Psoas muscle (tissue), 7 donors: ENCODE measurements at regions not wholly inside any gene's neighbourhood (a gene's known extent, or its start where the extent isn't known, plus 50 kb on each side); places are given as distances from the start of the nearest gene placed in this dataset.

Experiments used
- ATAC-seq, 4 donors: fragments of 200-7000 bp; cut with Tn5 transposase; one replicate each; pipeline ENCODE4 v1.9.1; 2020; ENCODE audit warnings: moderate library complexity in 3 of 4, mild to moderate bottlenecking in 2 of 4
- DNase-seq, 2 donors: peaks; one replicate each; pipeline ENCODE4 v3.0.0-alpha.2; 2020
- H3K27ac ChIP-seq: fragments of 200-600 bp; one replicate; pipeline ENCODE4 v1.8.0; 2022
- H3K27me3 ChIP-seq, 3 donors: fragments of 200-600 bp in 1 of 3; one replicate each; pipeline versions ENCODE4 v1.6.1 to v1.8.0; 2013 to 2022; ENCODE audit warnings: low read length in 2 of 3, mild to moderate bottlenecking in 2 of 3, moderate library complexity in 1 of 3; ENCODE audit not compliant: insufficient read depth in 3 of 3
- H3K36me3 ChIP-seq, 2 donors: fragments of 200-600 bp in 1 of 2; one replicate each; pipeline versions ENCODE4 v1.6.1 to v1.8.0; 2013 to 2022; ENCODE audit warnings: low read depth in 1 of 2, mild to moderate bottlenecking in 1 of 2, moderate library complexity in 1 of 2; ENCODE audit not compliant: insufficient read depth in 1 of 2
- H3K4me1 ChIP-seq: fragments of 200-600 bp; one replicate; pipeline ENCODE4 v1.8.0; 2022
- H3K4me3 ChIP-seq: fragments of 200-600 bp; one replicate; pipeline ENCODE4 v1.8.0; 2022; ENCODE audit warnings: mild to moderate bottlenecking
- H3K9me3 ChIP-seq: fragments of 200-600 bp; one replicate; pipeline ENCODE4 v1.8.0; 2022
- WGBS, 3 donors: extraction: QIAGEN DNeasy Blood & Tissue Kit; methylation state at CpG; one replicate each; pipeline versions ENCODE4 v1.1.6 to v1.1.7; 2013; 5-methylcytosine and 5-hydroxymethylcytosine counted together
- intact Hi-C, 2 donors: fragments of 100-400 bp; cut with DNase I; formaldehyde crosslinking; loops; one replicate each; pipeline versions ENCODE4 v1.11.0 to v1.14.2; 2022
- TF ChIP-seq, protein P1 (sequence below): fragments of 200-600 bp; IDR thresholded peaks from one replicate; pipeline ENCODE4 v1.8.0; 2022; ENCODE audit warnings: antibody characterized with exemption
- donor health status: healthy with polysubstance abuse.
- donor health status: DM: no; HTN: no; CAD: no; lungs with moderate emphysema.
- donor health status: Bipolar disorder and iron deficiency.
- donor health status: healthy.
- donor health status: DM: yes; HTN: yes; CAD: no.
- donor health status: DM: no; HTN: no; CAD: no.
- donor health status: DM: yes; HTN: yes; CAD: no.

DNA sequence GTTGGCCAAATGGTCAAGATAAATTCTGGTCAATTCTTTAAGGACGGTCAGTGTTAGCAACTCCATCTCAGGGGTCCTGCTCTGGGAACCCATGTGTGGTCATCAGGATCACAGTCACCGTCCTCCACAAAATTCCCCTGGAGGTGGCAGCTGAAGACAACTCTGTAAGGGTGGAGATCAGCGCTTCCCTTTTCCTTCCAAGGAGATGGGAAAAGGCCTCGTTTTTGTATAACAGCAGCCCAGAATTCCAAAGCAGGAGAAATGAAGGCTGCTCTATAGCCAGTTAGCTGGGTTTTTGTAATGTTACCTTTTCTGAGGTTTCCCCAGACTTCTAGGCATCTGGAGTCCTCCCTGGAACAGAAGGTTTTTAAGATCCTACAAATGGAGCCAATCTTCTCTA, 334.8 kb downstream of the MYCN start:
- WGBS, 3 donors: 86 to 98% (median 86%) methylated on average over 4 of the region's 4 CpGs
- Histone ChIP-seq H3K4me1 (peaks cover 4% of the 10 kb centered on the region), H3K36me3 (no peaks in the 10 kb centered on the region), H3K27ac (no peak overlapping the region), H3K9me3 (no peaks in the 10 kb centered on the region), H3K27me3 (no peaks in the 10 kb centered on the region), H3K4me3 (no peak overlapping the region)
- DNase-seq (no peak), ATAC-seq (no peak)
- TF ChIP-seq, protein P1, sequence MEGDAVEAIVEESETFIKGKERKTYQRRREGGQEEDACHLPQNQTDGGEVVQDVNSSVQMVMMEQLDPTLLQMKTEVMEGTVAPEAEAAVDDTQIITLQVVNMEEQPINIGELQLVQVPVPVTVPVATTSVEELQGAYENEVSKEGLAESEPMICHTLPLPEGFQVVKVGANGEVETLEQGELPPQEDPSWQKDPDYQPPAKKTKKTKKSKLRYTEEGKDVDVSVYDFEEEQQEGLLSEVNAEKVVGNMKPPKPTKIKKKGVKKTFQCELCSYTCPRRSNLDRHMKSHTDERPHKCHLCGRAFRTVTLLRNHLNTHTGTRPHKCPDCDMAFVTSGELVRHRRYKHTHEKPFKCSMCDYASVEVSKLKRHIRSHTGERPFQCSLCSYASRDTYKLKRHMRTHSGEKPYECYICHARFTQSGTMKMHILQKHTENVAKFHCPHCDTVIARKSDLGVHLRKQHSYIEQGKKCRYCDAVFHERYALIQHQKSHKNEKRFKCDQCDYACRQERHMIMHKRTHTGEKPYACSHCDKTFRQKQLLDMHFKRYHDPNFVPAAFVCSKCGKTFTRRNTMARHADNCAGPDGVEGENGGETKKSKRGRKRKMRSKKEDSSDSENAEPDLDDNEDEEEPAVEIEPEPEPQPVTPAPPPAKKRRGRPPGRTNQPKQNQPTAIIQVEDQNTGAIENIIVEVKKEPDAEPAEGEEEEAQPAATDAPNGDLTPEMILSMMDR: no peak
- intact Hi-C loops: no loop called here

DNA sequence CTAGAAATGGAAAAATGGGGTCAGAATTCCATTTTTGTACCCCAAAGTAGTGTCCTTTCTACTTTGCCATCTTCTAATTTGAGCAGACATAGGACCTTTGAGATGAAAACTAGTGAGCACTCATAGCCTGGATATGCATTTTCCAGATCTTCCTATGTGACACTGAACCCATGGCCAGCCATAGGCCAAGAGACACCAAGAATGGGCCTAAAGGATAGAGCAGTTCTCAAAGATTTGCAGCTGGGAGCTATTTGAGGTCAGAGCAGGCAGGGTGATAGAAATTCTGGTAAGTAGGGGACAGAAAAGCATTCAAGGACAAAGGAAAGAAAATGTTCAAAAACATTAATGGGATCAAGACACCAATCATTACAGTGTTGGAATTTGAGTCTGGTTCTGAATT, 332.8 kb downstream of the MYCN start:
- no peaks in the 10 kb centered on the region for H3K9me3 ChIP-seq
- TF ChIP-seq, protein P1: no peak
- ATAC-seq: no peak
- peaks cover 4% of the 10 kb centered on the region for H3K4me1 ChIP-seq
- no peak overlapping the region for H3K27ac ChIP-seq
- intact Hi-C loops: no loop called here
- no peaks in the 10 kb centered on the region for H3K36me3 ChIP-seq
- DNase-seq: no peak
- no peaks in the 10 kb centered on the region for H3K27me3 ChIP-seq
- H3K4me3 ChIP-seq: no peak overlapping the region

DNA sequence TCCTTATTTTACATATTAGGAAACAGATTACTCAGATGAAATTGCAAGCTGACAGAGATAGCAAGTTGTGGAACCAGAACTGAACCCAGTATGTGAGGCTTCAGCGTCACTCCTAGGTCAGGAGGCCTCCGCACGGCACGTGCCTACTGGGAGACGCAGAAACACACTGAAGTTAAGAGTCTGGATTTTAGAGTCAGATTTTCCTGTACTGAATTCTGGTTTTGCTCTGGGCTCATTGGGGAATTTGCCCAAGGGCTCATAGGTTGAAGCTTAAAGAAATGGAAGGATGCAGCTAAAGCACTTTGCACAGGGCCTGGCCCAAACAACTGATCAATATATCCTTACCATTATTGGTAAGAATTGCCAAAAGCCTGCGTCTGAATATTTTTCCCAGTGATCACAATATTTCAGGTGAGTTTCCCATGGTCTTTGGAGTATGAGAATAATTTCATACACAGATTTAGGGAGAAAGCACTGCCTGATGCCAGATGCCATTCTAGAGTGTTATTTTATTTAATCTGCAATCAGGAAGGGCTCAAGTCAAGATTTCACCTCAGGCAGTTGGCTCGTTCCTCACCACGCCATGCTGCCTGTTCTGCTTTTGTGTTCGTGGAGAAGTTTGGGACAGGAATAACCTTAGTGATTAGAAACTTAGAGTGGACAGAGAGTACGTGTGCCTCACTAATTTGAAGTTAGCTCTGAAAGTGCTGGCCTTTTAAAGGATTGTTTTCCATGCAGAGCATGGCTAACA, 331.9 kb downstream of the MYCN start:
- ATAC-seq (no peak), DNase-seq (no peak)
- no peak overlapping the region for H3K27ac ChIP-seq
- TF ChIP-seq, protein P1: no peak
- H3K27me3 ChIP-seq: no peaks in the 10 kb centered on the region
- H3K4me1 ChIP-seq: peaks cover 4% of the 10 kb centered on the region
- no peak overlapping the region for H3K4me3 ChIP-seq
- H3K9me3 ChIP-seq: peaks cover under 1% of the 10 kb centered on the region
- 91 to 93% (median 91%) methylated on average over 10 of the region's 10 CpGs for WGBS, 3 donors
- intact Hi-C loops: no loop called here
- H3K36me3 ChIP-seq: no peaks in the 10 kb centered on the region

DNA sequence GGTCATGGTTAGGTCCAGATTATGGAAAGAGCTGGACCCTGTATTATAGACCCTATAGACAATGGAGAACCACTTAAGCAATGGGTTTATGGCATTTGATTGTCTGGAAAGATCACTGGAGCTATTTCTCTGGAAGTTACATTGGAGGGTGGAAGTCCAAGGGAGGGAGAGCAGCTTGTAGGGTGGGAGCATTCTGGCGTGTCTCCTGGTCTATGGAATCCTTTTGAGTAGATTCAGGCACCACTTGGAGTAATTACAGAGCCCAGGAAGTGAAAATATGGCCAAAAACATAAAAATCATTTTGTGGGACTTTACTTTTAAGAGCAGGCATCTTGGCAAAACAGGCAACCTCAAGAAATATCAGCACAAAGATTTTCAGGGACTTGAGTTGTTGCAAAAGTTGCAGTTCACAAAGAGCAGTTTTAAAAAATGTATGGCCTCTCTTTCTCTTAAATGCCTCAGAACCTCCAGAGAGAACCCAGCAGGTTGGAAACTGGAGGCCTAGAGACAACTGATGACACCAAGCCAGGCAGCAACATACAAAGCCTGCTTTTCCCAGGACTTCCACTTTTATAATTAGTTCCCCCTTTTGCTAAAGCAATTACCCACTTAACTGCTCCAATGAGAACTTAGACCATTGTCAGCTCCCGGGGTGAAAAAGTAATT, 331.0 kb downstream of the MYCN start:
- TF ChIP-seq, protein P1: no peak
- H3K27me3 ChIP-seq: no peaks in the 10 kb centered on the region
- WGBS, 3 donors: 58 to 70% (median 58%) methylated on average over 2 of the region's 2 CpGs
- peaks cover 4% of the 10 kb centered on the region for H3K4me1 ChIP-seq
- no peaks in the 10 kb centered on the region for H3K36me3 ChIP-seq
- ATAC-seq: no peak
- no peak for DNase-seq
- no peak overlapping the region for H3K27ac ChIP-seq
- H3K9me3 ChIP-seq: peaks cover 3% of the 10 kb centered on the region
- intact Hi-C loops: no loop called here
- H3K4me3 ChIP-seq: no peak overlapping the region
